ENCODE measurements at regions not wholly inside any gene's neighbourhood (a gene's known extent, or its start where the extent isn't known, plus 50 kb on each side); places are given as distances from the start of the nearest gene placed in this dataset.
"Not testable (repeated sequence)": the region's sequence is repeated elsewhere in the genome, so short reads cannot be mapped to it uniquely, and the experiment has no call there.

- no peak for DNase-seq
These were observed 123.3 kb downstream of the ARL4C start for GRCh38 chr2:234373481-234374149.

GRCh38 chr2:234373060-234373459, 123.8 kb downstream of the ARL4C start:
- no peak for DNase-seq

GRCh38 chr2:234372506-234372905, 124.4 kb downstream of the ARL4C start:
- DNase-seq = no peak

GRCh38 chr2:234368861-234369261, 128.0 kb downstream of the ARL4C start:
- DNase-seq = no peak

GRCh38 chr2:234366891-234367290, 130.0 kb downstream of the ARL4C start:
- DNase-seq = no peak

GRCh38 chr2:234364661-234365060, 132.2 kb downstream of the ARL4C start:
- no peak for DNase-seq

- no peak for DNase-seq
These were observed 133.1 kb downstream of the ARL4C start for GRCh38 chr2:234363647-234364294.

GRCh38 chr2:234363011-234363487, 133.8 kb downstream of the ARL4C start:
- no peak for DNase-seq

GRCh38 chr2:234360313-234360975, 136.4 kb downstream of the ARL4C start:
- DNase-seq = not testable (repeated sequence)

GRCh38 chr2:234357666-234358065, 139.2 kb downstream of the ARL4C start:
- DNase-seq = no peak

GRCh38 chr2:234355808-234356365, 141.0 kb downstream of the ARL4C start:
- no peak for DNase-seq

- no peak for DNase-seq
These were observed 141.7 kb downstream of the ARL4C start for GRCh38 chr2:234355021-234355720.

- DNase-seq = no peak
These were observed 144.6 kb downstream of the ARL4C start for GRCh38 chr2:234352270-234352669.

- DNase-seq = not testable (repeated sequence)
These were observed 145.0 kb downstream of the ARL4C start for GRCh38 chr2:234351866-234352265.

GRCh38 chr2:234348081-234348480, 148.8 kb downstream of the ARL4C start:
- no peak for DNase-seq

- DNase-seq = no peak
These were observed 151.0 kb downstream of the ARL4C start for GRCh38 chr2:234345921-234346320.

GRCh38 chr2:234344012-234344411, 152.9 kb downstream of the ARL4C start:
- DNase-seq = no peak

- no peak for DNase-seq
These were observed 153.5 kb downstream of the ARL4C start for GRCh38 chr2:234343372-234343771.

- DNase-seq = no peak
These were observed 155.4 kb downstream of the ARL4C start for GRCh38 chr2:234341306-234341985.

- DNase-seq = no peak
These were observed 157.4 kb downstream of the ARL4C start for GRCh38 chr2:234339501-234339900.

- DNase-seq = no peak
These were observed 157.9 kb downstream of the ARL4C start for GRCh38 chr2:234339011-234339410.

- peak; percentile 27 for DNase-seq
These were observed 161.1 kb downstream of the ARL4C start for GRCh38 chr2:234335661-234336228.

Measured in NCI-H82 (cell line).